PFSK-1 (cell line): ENCODE measurements at regions not wholly inside any gene's neighbourhood (a gene's known extent, or its start where the extent isn't known, plus 50 kb on each side); places are given as distances from the start of the nearest gene placed in this dataset.

Experiments used
- FOXP2 ChIP-seq: optimal IDR thresholded peaks from 2 replicates; pipeline ENCODE3; 2011; ENCODE audit warnings: borderline replicate concordance, control low read depth, inconsistent platforms; ENCODE audit not compliant: insufficient read depth; ENCODE audit errors: extremely low read length, extremely low read depth
- POLR2AphosphoS5 ChIP-seq: IDR thresholded peaks from 2 replicates; pipeline ENCODE4 v1.6.1; 2012; ENCODE audit warnings: low read depth, mild to moderate bottlenecking, control low read depth, low read length, moderate library complexity
- SIN3A ChIP-seq: IDR thresholded peaks from 2 replicates; pipeline ENCODE4 v1.6.1; 2012; ENCODE audit warnings: mild to moderate bottlenecking, low read length, moderate library complexity, borderline replicate concordance; ENCODE audit not compliant: insufficient read depth
- TAF1 ChIP-seq: IDR thresholded peaks from 2 replicates; pipeline ENCODE4 v1.6.1; 2012; ENCODE audit warnings: low read length, control low read depth, borderline replicate concordance; ENCODE audit not compliant: insufficient read depth
- TF ChIP-seq, protein P1 (sequence below), 2 experiments: IDR thresholded peaks; 2 replicates each; pipeline versions ENCODE4 v1.6.1 to v1.8.0; 2011 to 2012; ENCODE audit warnings: low read depth in 2 of 2, low read length in 2 of 2, control low read depth in 1 of 2, inconsistent platforms in 1 of 2, mild to moderate bottlenecking in 1 of 2, moderate library complexity in 1 of 2; ENCODE audit not compliant: insufficient read depth in 1 of 2

DNA sequence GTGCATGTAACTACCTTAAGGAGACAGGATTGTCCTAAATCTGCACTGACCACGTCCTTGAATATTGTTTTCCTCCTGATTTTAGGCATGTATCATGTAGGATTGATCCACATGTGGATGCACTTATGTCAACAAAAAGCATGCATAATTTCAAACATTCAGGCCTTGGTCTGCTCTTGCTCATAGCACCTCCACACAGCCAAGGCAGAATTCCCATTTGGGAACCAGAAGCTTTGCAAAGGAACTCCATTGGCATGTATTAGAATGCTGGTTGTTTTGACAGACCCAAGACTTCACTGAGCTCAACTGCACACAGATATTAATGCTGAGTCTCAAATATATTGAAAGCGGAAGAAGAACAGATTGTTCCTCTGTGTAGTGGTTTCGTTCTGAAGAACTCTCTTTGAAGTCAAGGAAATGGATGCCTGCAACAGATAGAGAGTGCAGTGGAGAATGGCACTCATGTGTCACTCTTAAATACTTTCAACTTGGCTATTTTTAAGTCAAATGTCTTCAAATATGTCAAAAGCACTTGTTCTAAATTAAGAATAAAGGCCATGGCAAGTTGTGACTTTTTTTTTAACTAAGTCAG lies 387.6 kb downstream of the LTN1 start:
- TF ChIP-seq POLR2AphosphoS5: no peak

- TF ChIP-seq, protein P1, sequence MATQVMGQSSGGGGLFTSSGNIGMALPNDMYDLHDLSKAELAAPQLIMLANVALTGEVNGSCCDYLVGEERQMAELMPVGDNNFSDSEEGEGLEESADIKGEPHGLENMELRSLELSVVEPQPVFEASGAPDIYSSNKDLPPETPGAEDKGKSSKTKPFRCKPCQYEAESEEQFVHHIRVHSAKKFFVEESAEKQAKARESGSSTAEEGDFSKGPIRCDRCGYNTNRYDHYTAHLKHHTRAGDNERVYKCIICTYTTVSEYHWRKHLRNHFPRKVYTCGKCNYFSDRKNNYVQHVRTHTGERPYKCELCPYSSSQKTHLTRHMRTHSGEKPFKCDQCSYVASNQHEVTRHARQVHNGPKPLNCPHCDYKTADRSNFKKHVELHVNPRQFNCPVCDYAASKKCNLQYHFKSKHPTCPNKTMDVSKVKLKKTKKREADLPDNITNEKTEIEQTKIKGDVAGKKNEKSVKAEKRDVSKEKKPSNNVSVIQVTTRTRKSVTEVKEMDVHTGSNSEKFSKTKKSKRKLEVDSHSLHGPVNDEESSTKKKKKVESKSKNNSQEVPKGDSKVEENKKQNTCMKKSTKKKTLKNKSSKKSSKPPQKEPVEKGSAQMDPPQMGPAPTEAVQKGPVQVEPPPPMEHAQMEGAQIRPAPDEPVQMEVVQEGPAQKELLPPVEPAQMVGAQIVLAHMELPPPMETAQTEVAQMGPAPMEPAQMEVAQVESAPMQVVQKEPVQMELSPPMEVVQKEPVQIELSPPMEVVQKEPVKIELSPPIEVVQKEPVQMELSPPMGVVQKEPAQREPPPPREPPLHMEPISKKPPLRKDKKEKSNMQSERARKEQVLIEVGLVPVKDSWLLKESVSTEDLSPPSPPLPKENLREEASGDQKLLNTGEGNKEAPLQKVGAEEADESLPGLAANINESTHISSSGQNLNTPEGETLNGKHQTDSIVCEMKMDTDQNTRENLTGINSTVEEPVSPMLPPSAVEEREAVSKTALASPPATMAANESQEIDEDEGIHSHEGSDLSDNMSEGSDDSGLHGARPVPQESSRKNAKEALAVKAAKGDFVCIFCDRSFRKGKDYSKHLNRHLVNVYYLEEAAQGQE (IDR thresholded peaks at IDR 0.05; ENCODE audit: insufficient read depth in 1 of 2, low read depth in 2 of 2, low read length in 2 of 2): no peak
- TF ChIP-seq POLR2AphosphoS5 (no peak), SIN3A (no peak), TAF1 (no peak), FOXP2 (no peak)
Observed at GRCh38 chr21:28602546-28602945, 390.1 kb downstream of the LTN1 start.

GRCh38 chr21:28598214-28598613 lies 394.5 kb downstream of the LTN1 start:
- TF ChIP-seq FOXP2: no peak
- no peak for TF ChIP-seq TAF1
- TF ChIP-seq, protein P1 (IDR thresholded peaks at IDR 0.05; ENCODE audit: insufficient read depth in 1 of 2, low read depth in 2 of 2, low read length in 2 of 2): no peak
- no peak for TF ChIP-seq POLR2AphosphoS5
- no peak for TF ChIP-seq SIN3A

GRCh38 chr21:28592205-28592865 lies 400.3 kb downstream of the LTN1 start:
- TF ChIP-seq TAF1: no peak
- TF ChIP-seq, protein P1 (IDR thresholded peaks at IDR 0.05; ENCODE audit: insufficient read depth in 1 of 2, low read depth in 2 of 2, low read length in 2 of 2): no peak
- no peak for TF ChIP-seq FOXP2
- no peak for TF ChIP-seq SIN3A
- no peak for TF ChIP-seq POLR2AphosphoS5

DNA sequence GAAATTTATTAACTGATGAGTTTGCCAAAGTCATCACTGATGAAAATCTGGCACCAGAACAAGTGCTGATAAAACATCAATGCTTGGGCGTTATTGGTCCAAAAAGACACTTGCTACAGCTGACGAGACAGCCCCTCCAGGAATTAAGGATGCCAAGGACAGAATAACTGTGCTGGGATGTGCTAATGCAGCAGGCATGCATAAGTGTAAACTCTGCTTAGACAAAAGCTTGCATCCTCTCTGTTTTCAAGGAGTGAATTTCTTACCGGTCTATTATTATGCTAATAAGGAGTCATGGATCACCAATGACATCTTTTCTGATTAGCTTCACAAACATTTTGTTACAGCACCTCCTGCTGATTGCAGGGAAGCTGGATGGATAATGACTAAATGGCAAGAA lies 402.0 kb downstream of the LTN1 start:
- TF ChIP-seq, protein P1 (IDR thresholded peaks at IDR 0.05; ENCODE audit: insufficient read depth in 1 of 2, low read depth in 2 of 2, low read length in 2 of 2): no peak
- no peak for TF ChIP-seq POLR2AphosphoS5
